DMS 273 (cell line): ENCODE measurements at regions not wholly inside any gene's neighbourhood (a gene's known extent, or its start where the extent isn't known, plus 50 kb on each side); places are given as distances from the start of the nearest gene placed in this dataset.
"Not testable (repeated sequence)": the region's sequence is repeated elsewhere in the genome, so short reads cannot be mapped to it uniquely, and the experiment has no call there.

Source experiments
- DNase-seq: peaks from one replicate; lab custom pipeline; 2025; ENCODE audit not compliant: unreplicated experiment; lab: John Stamatoyannopoulos, UW

GRCh38 chr13:42396901-42397655 lies 125.1 kb downstream of the AKAP11 start:
- no peak for DNase-seq

DNA sequence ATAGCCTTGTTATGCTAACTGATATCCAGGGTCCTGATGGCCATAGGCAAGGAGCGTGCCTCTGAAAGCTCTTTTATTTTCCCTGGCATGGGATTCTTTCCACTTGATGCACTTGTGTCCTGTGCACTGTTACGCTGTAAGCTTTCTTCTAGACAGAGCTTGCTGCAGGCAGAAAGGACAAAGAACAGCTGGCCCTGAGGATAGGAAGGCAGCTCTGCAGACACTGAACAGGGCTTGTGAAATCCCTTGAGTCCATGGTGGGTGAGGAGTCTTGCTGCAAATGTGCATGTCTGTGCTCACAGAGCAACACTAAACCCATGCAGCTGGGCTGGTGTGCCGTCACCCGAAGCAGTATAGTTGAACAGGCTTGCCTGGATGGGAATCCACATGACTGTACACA lies 126.6 kb downstream of the AKAP11 start:
- no peak for DNase-seq

GRCh38 chr13:42400188-42400833 lies 128.4 kb downstream of the AKAP11 start:
- no peak for DNase-seq

- DNase-seq: no peak
These were observed 129.4 kb downstream of the AKAP11 start for GRCh38 chr13:42401376-42401775.

DNA sequence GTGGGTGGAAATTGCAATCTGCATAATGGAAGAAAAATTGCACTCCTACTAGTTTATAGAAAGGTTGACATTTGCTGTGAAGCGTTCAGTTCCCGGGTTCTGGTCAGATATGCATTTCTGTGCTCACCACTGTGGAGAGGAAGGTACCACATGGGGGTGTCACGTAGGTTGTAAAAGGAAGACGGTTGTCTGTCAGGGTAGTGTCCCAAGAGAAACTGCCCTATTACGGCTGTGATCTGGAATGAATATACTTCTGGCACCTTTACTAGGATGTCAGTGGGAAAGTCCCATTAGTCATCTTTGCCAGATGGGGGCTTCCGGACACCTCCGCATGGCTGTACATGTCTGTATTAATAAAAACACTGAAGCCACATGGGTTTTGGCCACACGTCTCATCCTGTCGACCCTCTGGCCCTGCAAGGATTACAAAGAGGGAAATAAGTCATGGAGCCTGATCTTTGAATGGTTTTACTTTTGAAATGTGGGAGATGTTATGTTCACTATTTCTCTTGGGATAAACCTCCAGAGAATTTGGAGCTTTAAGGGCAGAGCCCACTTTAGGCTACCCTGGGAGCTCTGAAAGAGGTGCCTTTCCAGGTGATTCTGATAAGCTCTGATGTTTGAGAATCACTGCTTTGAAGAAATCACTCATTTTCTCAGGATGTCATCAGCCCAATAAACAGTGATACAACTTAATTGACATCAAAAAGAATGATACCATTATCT lies 133.9 kb downstream of the AKAP11 start:
- no peak for DNase-seq

DNA sequence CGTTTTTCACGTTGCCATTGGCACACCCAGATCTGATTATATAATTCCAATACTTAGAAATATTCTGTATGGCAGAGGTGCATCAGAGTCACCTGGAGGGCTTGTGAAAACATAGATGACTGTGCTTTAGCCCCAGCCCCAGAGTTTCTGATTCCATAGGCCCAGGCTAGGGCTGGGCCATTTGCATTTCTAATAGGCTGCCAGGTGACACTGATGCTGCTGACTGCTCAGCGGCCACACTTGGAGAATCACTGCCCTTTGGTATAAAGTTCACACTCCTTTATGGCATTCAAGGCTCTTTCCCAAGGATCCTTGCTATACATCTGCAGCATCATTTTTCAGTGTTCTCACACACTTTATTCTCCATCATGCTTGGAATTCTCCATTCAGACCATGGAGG lies 137.1 kb downstream of the AKAP11 start:
- no peak for DNase-seq

- DNase-seq: no peak
These were observed 137.6 kb downstream of the AKAP11 start for GRCh38 chr13:42409551-42409950.

- DNase-seq: no peak
These were observed 141.0 kb downstream of the AKAP11 start for GRCh38 chr13:42412812-42413483.

DNA sequence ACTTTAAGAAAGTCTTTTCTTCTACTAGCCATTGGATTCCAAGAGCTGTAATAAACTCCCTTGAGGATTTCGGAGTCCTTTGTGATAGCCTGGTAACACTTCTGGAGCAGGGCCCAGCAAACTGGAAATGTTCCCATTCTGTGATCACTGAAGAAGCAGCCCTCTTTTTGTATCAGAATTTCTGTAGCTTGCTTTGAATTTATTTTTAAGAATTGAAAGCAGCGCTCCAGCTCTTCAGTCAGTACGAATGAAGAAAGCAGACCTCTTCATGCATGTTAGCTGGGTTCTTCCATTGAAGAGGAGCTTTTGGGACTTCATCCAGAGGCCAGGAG lies 141.5 kb downstream of the AKAP11 start:
- no peak for DNase-seq

- no peak for DNase-seq
These were observed 145.7 kb downstream of the AKAP11 start for GRCh38 chr13:42417626-42418025.

- no peak for DNase-seq
These were observed 146.2 kb downstream of the AKAP11 start for GRCh38 chr13:42418184-42418583.

GRCh38 chr13:42420304-42420703 lies 148.4 kb downstream of the AKAP11 start:
- no peak for DNase-seq

GRCh38 chr13:42422681-42423080 lies 150.7 kb downstream of the AKAP11 start:
- no peak for DNase-seq

- no peak for DNase-seq
These were observed 149.8 kb upstream of the TNFSF11 start for GRCh38 chr13:42424182-42424581.

DNA sequence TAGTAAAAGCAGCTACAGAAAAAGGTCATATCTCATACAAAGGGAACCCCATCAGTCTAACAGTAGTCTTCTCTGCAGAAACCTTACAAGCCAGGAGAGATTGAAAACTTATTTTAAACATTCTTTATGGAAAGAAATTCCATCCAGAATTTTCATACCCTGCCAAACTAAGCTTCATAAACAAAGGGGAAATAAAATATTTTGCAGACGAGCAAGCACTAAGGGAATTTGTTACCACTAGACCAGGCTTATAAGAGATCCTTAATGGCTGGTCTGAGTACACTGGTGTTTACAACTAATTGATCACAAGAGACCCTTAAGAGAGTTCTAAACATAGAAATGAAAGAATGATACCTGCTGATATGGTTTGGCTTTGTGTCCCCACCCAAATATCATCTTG lies 128.6 kb upstream of the TNFSF11 start:
- DNase-seq: no peak

GRCh38 chr13:42446597-42446996 lies 127.4 kb upstream of the TNFSF11 start:
- DNase-seq: not testable (repeated sequence)

DNA sequence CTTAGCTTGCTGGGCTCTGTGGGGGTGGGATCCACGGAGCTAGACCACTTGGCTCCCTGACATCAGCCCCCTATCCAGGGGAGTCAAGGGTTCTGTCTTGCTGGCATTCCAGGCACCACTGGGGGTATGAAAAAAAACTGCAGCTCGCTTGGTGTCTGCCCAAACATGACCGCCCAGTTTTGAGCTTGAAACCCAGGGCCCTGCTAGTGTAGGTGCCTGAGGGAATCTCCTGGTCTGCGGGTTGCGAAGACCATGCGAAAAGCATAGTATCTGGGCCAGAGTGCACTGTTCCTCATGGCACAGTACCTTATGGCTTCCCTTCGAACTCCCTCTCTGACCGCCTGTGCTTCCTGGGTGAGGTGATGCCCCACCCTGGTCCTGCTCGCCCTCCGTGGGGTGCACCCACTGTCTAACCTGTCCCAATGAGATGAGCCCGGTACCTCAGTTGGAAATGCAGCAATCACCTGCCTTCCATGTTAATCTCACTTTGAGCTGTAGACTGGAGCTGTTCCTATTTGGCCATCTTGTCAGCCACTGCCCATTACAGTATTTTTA lies 120.8 kb upstream of the TNFSF11 start:
- no peak for DNase-seq

- DNase-seq: no peak
These were observed 119.2 kb upstream of the TNFSF11 start for GRCh38 chr13:42454749-42455148.

DNA sequence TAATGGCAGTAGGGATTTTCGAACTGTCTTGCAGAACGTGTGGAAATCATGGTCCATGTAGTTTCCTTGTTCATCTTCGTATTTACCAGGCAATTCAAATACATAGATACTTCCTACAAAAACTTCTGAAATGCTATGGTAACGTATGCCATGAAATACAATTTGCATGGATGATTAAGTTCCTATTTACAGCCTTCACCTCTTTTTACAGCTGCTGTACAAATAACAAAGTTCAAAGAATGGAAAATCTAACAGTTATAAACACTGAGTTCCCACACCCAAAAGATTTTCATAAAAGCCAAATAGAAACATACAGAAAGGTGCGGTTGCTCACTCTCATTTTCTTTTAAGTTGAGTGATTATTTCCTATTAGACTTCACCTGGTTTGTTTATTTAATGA lies 115.8 kb upstream of the TNFSF11 start:
- DNase-seq: no peak

GRCh38 chr13:42466123-42466522 lies 107.8 kb upstream of the TNFSF11 start:
- no peak for DNase-seq

- no peak for DNase-seq
These were observed 107.3 kb upstream of the TNFSF11 start for GRCh38 chr13:42466609-42467008.
